ENCODE measurements at regions not wholly inside any gene's neighbourhood (a gene's known extent, or its start where the extent isn't known, plus 50 kb on each side); places are given as distances from the start of the nearest gene placed in this dataset.
"Not testable (repeated sequence)": the region's sequence is repeated elsewhere in the genome, so short reads cannot be mapped to it uniquely, and the experiment has no call there.

DNA sequence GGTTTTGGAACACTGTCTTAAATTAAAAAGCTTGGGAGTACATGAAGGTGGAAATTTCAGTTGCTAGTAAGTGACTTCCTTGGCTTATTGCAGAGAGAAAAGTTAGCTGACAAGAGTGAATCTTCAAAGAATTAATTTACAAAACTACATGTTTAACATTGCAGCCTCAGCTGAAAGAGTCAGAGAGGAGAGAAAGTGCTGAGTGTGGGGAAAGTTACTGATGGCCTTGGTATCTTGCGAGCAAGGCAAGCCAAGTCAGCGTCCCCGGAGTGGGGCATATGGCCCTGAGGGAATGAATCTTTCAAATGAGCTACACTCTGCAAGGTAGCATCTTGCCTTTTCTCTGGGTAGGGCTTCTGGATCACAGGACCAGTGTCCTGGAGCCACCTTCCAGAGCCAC lies 131.3 kb downstream of the LPIN1 start:
- H3K36me3 ChIP-seq: no peaks in the 10 kb centered on the region
- DNase-seq (ENCODE audit: extremely low spot score in 2 of 2): no peak
- intact Hi-C loops (cut with DNase I): no loop called here

DNA sequence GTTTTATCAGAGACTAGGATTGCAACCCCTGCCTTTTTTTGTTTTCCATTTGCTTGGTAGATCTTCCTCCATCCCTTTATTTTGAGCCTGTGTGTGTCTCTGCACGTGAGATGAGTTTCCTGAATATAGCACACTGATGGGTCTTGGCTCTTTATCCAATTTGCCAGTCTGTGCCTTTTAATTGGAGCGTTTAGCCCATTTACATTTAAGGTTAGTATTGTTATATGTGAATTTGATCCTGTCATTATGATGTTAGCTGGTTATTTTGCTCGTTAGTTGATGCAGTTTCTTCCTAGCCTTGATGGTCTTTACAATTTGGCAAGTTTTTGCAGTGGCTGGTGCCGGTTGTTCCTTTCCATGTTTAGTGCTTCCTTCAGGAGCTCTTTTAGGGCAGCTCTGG lies 138.8 kb downstream of the LPIN1 start:
- H3K36me3 ChIP-seq; DNase-seq (ENCODE audit: extremely low spot score in 2 of 2); intact Hi-C loops (cut with DNase I); H3K9me3 ChIP-seq; H3K4me3 ChIP-seq; H3K27me3 ChIP-seq; H3K27ac ChIP-seq; H3K4me1 ChIP-seq: not testable (repeated sequence)

More for the DNA sequence above, 131.3 kb downstream of the LPIN1 start:
- Histone ChIP-seq H3K27me3 (no peaks in the 10 kb centered on the region), H3K27ac (no peak overlapping the region), H3K4me1 (peaks cover 11% of the 10 kb centered on the region), H3K4me3 (no peak overlapping the region), H3K9me3 (no peaks in the 10 kb centered on the region)
- TF ChIP-seq POLR2AphosphoS5 (IDR thresholded peaks at IDR 0.05; ENCODE audit: insufficient read depth in 1 of 2, low read depth in 1 of 2) (no peak), POLR2A (IDR thresholded peaks at IDR 0.05) (no peak)
- TF ChIP-seq, protein P1, sequence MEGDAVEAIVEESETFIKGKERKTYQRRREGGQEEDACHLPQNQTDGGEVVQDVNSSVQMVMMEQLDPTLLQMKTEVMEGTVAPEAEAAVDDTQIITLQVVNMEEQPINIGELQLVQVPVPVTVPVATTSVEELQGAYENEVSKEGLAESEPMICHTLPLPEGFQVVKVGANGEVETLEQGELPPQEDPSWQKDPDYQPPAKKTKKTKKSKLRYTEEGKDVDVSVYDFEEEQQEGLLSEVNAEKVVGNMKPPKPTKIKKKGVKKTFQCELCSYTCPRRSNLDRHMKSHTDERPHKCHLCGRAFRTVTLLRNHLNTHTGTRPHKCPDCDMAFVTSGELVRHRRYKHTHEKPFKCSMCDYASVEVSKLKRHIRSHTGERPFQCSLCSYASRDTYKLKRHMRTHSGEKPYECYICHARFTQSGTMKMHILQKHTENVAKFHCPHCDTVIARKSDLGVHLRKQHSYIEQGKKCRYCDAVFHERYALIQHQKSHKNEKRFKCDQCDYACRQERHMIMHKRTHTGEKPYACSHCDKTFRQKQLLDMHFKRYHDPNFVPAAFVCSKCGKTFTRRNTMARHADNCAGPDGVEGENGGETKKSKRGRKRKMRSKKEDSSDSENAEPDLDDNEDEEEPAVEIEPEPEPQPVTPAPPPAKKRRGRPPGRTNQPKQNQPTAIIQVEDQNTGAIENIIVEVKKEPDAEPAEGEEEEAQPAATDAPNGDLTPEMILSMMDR (IDR thresholded peaks at IDR 0.05): no peak

DNA sequence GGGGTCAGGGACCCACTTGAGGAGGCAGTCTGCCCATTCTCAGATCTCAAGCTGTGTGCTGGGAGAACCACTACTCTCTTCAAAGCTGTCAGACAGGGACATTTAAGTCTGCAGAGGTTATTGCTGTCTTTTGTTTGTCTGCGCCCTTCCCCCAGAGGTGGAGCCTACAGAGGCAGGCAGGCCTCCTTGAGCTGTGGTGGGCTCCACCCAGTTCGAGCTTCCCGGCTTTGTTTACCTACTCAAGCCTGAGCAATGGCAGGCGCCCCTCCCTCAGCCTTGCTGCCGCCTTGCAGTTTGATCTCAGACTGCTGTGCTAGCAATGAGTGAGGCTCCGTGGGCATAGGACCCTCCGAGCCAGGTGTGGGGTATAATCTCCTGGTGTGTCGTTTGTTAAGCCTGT lies 140.5 kb downstream of the LPIN1 start:
- H3K4me1 ChIP-seq; intact Hi-C loops (cut with DNase I); H3K36me3 ChIP-seq; H3K27me3 ChIP-seq; H3K27ac ChIP-seq; H3K9me3 ChIP-seq; DNase-seq (ENCODE audit: extremely low spot score in 2 of 2); H3K4me3 ChIP-seq: not testable (repeated sequence)

DNA sequence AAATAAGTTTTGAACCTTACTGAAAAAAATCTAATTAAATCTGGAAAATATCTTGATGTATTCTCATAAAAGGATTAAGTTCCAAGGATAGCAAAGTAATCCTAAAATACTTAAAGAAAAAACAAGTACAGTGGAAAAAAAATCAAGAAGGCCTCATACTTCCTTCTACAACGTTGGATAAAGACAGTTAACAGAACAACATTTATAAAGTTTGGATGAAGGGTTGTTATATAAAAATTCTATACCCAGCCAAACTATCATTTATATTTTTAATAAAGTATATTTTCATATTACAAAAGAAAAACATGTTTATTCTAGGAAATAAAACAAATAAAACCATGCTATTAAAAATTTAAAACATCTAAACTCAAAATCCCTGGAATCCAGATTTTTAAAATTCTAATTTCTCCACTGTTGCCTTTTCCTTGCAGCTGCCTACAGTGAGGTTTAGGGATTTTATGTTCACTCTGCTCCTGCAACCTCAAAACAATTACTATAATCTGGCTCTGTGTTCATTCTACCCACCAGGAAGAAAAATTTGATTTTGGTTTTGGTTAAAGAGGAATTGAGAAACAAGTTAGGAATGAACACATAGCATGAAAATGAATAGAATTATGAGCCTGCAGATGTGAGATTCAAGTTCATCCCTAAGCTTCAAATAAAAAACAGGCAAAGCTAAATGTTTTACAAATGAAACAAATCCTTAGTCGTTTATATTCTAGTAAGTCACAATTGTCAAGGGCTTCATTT lies 142.8 kb downstream of the LPIN1 start:
- no peak for DNase-seq (ENCODE audit: extremely low spot score in 2 of 2)
- no peak overlapping the region for H3K4me3 ChIP-seq
- no peaks in the 10 kb centered on the region for H3K27me3 ChIP-seq
- H3K27ac ChIP-seq: no peak overlapping the region
- TF ChIP-seq, protein P1 (IDR thresholded peaks at IDR 0.05): no peak
- no peaks in the 10 kb centered on the region for H3K36me3 ChIP-seq
- H3K9me3 ChIP-seq: no peaks in the 10 kb centered on the region
- H3K4me1 ChIP-seq: no peaks in the 10 kb centered on the region
- intact Hi-C loops (cut with DNase I): no loop called here

DNA sequence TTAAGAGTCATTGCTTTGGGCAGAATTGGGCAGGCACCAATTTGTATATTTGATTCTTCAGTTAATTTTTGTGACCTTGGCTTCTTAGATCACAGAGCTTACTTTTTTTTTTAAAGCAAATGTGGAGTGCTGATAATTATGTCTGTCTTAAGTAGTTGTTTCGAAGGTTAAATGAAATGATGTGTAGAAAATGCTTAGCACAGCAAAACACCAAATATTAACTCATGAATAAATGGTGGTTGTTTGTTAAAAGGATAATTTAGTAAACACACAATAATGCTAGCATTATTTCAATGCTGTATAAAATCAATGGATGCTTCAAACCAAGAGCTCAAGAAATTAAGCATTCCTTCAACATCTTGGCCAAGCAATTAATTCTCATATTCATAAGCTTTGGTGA lies 143.4 kb downstream of the LPIN1 start:
- no peaks in the 10 kb centered on the region for H3K9me3 ChIP-seq
- H3K36me3 ChIP-seq: no peaks in the 10 kb centered on the region
- TF ChIP-seq POLR2AphosphoS5 (IDR thresholded peaks at IDR 0.05; ENCODE audit: insufficient read depth in 1 of 2, low read depth in 1 of 2) (no peak), POLR2A (IDR thresholded peaks at IDR 0.05) (no peak)
- TF ChIP-seq, protein P1 (IDR thresholded peaks at IDR 0.05): no peak
- H3K27me3 ChIP-seq: no peaks in the 10 kb centered on the region
- intact Hi-C loops (cut with DNase I): no loop called here
- H3K27ac ChIP-seq: no peak overlapping the region
- H3K4me3 ChIP-seq: no peak overlapping the region
- DNase-seq (ENCODE audit: extremely low spot score in 2 of 2): no peak
- no peaks in the 10 kb centered on the region for H3K4me1 ChIP-seq

DNA sequence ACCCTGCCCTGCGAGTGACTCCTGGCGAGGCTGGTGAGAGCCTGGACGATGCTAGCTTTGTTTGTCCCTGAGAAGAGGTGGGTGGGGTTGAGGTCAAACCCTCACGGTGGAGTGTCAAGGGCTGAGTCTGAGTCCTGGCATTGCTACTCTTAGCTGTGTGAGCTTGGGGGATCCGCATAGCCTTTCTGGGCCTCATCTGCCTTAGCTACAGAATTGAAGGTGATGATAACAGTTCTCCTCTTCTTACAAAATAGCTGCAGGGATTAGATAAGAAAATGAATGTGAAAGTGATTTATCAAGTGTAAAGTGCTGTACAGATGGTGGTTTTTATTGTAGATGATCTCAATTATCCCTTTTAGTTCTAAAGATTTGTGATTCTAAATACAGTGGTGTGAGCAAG lies 144.6 kb downstream of the LPIN1 start:
- Histone ChIP-seq H3K36me3 (no peaks in the 10 kb centered on the region), H3K4me3 (no peak overlapping the region), H3K27me3 (no peaks in the 10 kb centered on the region), H3K4me1 (no peaks in the 10 kb centered on the region), H3K9me3 (no peaks in the 10 kb centered on the region), H3K27ac (no peak overlapping the region)
- intact Hi-C loops (cut with DNase I): no loop called here
- TF ChIP-seq POLR2AphosphoS5 (IDR thresholded peaks at IDR 0.05; ENCODE audit: insufficient read depth in 1 of 2, low read depth in 1 of 2) (no peak), POLR2A (IDR thresholded peaks at IDR 0.05) (no peak)
- TF ChIP-seq, protein P1 (IDR thresholded peaks at IDR 0.05): no peak
- DNase-seq (ENCODE audit: extremely low spot score in 2 of 2): peak; percentile 37 to 43
